ENCODE measurements at regions not wholly inside any gene's neighbourhood (a gene's known extent, or its start where the extent isn't known, plus 50 kb on each side); places are given as distances from the start of the nearest gene placed in this dataset.

DNA sequence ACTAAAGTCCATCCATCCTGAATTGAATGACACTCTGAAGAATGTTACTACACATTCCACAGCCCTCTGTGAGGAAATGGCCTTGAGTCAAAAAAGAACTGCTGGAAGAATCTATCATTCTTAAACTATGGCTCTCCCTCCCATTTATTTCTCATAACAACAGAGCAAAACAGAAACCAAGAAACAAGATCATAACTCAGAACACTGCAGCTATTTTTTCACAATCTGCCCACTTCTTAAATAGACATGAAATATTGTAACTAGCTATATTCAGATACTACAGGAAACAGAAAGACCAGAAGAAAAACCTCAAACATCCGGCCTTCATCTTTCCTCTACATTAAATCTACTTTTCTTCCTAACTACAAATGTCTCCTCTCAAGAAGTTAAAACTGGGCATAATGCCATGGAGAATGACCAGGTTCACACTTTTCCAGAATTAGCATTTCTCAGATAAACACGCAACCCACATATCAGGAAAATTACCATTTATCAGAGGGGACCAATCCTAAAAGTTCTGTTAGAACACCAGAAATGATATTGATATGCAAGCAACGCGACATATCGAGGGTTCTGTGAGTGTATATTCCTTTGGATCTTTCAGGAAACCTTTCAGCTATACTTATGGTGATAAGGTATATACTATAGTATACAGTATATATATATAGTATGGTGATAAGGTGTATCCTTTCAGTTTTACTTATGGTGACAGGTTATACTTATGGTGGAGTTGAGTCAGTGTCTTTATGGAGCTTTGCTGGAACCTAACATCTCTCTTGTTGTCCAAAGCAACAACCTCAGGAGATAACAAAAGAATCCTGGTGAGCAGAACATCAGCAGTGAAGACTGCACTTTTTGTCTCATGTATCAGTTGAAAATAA, 60.4 kb upstream of the IRF2 start:
- TF ChIP-seq, protein P1, sequence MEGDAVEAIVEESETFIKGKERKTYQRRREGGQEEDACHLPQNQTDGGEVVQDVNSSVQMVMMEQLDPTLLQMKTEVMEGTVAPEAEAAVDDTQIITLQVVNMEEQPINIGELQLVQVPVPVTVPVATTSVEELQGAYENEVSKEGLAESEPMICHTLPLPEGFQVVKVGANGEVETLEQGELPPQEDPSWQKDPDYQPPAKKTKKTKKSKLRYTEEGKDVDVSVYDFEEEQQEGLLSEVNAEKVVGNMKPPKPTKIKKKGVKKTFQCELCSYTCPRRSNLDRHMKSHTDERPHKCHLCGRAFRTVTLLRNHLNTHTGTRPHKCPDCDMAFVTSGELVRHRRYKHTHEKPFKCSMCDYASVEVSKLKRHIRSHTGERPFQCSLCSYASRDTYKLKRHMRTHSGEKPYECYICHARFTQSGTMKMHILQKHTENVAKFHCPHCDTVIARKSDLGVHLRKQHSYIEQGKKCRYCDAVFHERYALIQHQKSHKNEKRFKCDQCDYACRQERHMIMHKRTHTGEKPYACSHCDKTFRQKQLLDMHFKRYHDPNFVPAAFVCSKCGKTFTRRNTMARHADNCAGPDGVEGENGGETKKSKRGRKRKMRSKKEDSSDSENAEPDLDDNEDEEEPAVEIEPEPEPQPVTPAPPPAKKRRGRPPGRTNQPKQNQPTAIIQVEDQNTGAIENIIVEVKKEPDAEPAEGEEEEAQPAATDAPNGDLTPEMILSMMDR (IDR thresholded peaks at IDR 0.05; ENCODE audit: insufficient read depth, low read depth, low read length), result no peak
- TF ChIP-seq EZH2 (IDR thresholded peaks at IDR 0.05; ENCODE audit: insufficient read depth, low read length), result no peak
